HepG2 (cell line): ENCODE measurements at regions not wholly inside any gene's neighbourhood (a gene's known extent, or its start where the extent isn't known, plus 50 kb on each side); places are given as distances from the start of the nearest gene placed in this dataset.

ENCODE experiments used
- ATAC-seq: fragments of 200-7000 bp; cut with Tn5 transposase; 3 replicates; pipeline ENCODE4 v1.9.1; 2020; ENCODE audit warnings: mild to moderate bottlenecking, moderate library complexity
- BruUV-seq: library from RNA; stranded (reverse); fragments of 400-500 nt; replicated peaks from 2 replicates; lab custom pipeline; 2021; lab: Mats Ljungman, UMichigan
- CTCF ChIA-PET: fragments of 300-600 bp; formaldehyde crosslinking; extraction: SDS; loops from one replicate; lab custom pipeline; 2021; ENCODE audit warnings: low total read pairs, inconsistent platforms, low intra/inter-chr PET ratio; lab: Yijun Ruan, JAX
- POLR2A ChIA-PET: fragments of 350-600 bp; sonication (Branson Sonifier 250); formaldehyde crosslinking; loops from one replicate; lab custom pipeline; 2020; ENCODE audit warnings: antibody characterized with exemption, inconsistent platforms; lab: Yijun Ruan, JAX
- DNase-seq: peaks from one replicate; pipeline ENCODE4 v3.0.0-alpha.2; 2015; ENCODE audit warnings: low spot score
- FAIRE-seq: peaks from 3 replicates; lab custom pipeline; 2011; peaks lifted over from hg19 to GRCh38; lab: Jason Lieb, UNC
- H2AFZ ChIP-seq: one replicate; pipeline ENCODE4 v1.6.1; 2011; ENCODE audit warnings: low read length, inconsistent platforms
- H3K27ac ChIP-seq: fragments of 300-600 bp; 3 replicates; pipeline ENCODE4 v1.8.0; 2011; ENCODE audit warnings: mixed run types, mild to moderate bottlenecking, mixed read lengths, low read length, inconsistent platforms; ENCODE audit not compliant: insufficient read depth; ENCODE audit errors: extremely low read length
- H3K27me3 ChIP-seq, 2 experiments: fragments of 200-600 bp in 1 of 2; 2 replicates in 1 of 2; 3 replicates in 1 of 2; pipeline versions ENCODE4 v1.6.0 to v1.8.0; 2011; ENCODE audit warnings: low read length in 2 of 2, mild to moderate bottlenecking in 2 of 2, moderate library complexity in 2 of 2, inconsistent platforms in 1 of 2; ENCODE audit not compliant: insufficient read depth in 2 of 2, control insufficient read depth in 1 of 2
- H3K36me3 ChIP-seq, 2 experiments: fragments of 200-600 bp in 1 of 2; replicated peaks in 1 of 2; 2 replicates in 1 of 2; 3 replicates in 1 of 2; pipeline versions ENCODE4 v1.5.1 to v1.8.0; 2011; ENCODE audit warnings: low read length in 2 of 2, inconsistent platforms in 1 of 2; ENCODE audit not compliant: insufficient read depth in 2 of 2, control insufficient read depth in 1 of 2
- H3K4me1 ChIP-seq: 2 replicates; pipeline ENCODE4 v1.5.1; 2012; ENCODE audit warnings: low read length, inconsistent platforms; ENCODE audit not compliant: insufficient read depth
- H3K4me2 ChIP-seq: 2 replicates; pipeline ENCODE4 v1.6.0; 2011; ENCODE audit warnings: low read depth, low read length, inconsistent platforms
- H3K4me3 ChIP-seq, 3 experiments: fragments of 200-600 bp in 1 of 3; sonication (generic), shearing (Covaris generic) in 1 of 3; replicated peaks in 1 of 3; 2 replicates each; pipeline ENCODE4 v1.5.1; 2011 to 2016; ENCODE audit warnings: low read length in 3 of 3, inconsistent platforms in 2 of 3, low read depth in 2 of 3, mild to moderate bottlenecking in 2 of 3, control low read depth in 1 of 3, mixed read lengths in 1 of 3; ENCODE audit not compliant: insufficient read depth in 1 of 3
- H3K79me2 ChIP-seq: one replicate; pipeline ENCODE4 v1.6.1; 2011; ENCODE audit warnings: low read length, inconsistent platforms; ENCODE audit not compliant: insufficient read depth
- H3K9ac ChIP-seq: 2 replicates; pipeline ENCODE4 v1.6.0; 2011; ENCODE audit warnings: mild to moderate bottlenecking, low read depth, low read length, inconsistent platforms; ENCODE audit not compliant: insufficient read depth
- H3K9me3 ChIP-seq: 2 replicates; pipeline ENCODE4 v1.5.1; 2012; ENCODE audit warnings: mild to moderate bottlenecking, low read length
- H4K20me1 ChIP-seq: 2 replicates; pipeline ENCODE4 v1.6.0; 2011; ENCODE audit warnings: inconsistent platforms, mild to moderate bottlenecking, low read length, moderate library complexity; ENCODE audit not compliant: insufficient read depth
- DNMT3B ChIP-seq: conservative IDR thresholded peaks from 2 replicates; pipeline ENCODE4 v1.6.1; 2016; ENCODE audit warnings: missing biosample characterization, control low read depth
- ETS1 ChIP-seq: sonication (generic); formaldehyde crosslinking; IDR thresholded peaks from 2 replicates; pipeline ENCODE4 v1.4.0; 2020; ENCODE audit warnings: missing genetic modification reagents
- FOXK1 ChIP-seq: sonication (generic); formaldehyde crosslinking; IDR thresholded peaks from 2 replicates; pipeline ENCODE4 v1.4.0; 2020; ENCODE audit warnings: low read depth, missing genetic modification reagents, borderline replicate concordance
- JDP2 ChIP-seq: sonication (generic); formaldehyde crosslinking; IDR thresholded peaks from 2 replicates; pipeline ENCODE4 v1.8.1; 2022; ENCODE audit warnings: missing genetic modification reagents, borderline replicate concordance
- KAT7 ChIP-seq: IDR thresholded peaks from 2 replicates; pipeline ENCODE4 v1.6.1; 2018; ENCODE audit warnings: borderline replicate concordance, missing compliant biosample characterization
- KLF11 ChIP-seq: IDR thresholded peaks from 2 replicates; pipeline ENCODE4 v1.6.1; 2016; ENCODE audit warnings: missing compliant biosample characterization
- MIXL1 ChIP-seq: IDR thresholded peaks from 2 replicates; pipeline ENCODE4 v1.6.1; 2016
- NCOA5 ChIP-seq: sonication (generic); formaldehyde crosslinking; IDR thresholded peaks from 2 replicates; pipeline ENCODE4 v1.4.0; 2020; ENCODE audit warnings: missing genetic modification reagents
- NCOR1 ChIP-seq: fragments of 200-600 bp; sonication (generic); IDR thresholded peaks from 2 replicates; pipeline ENCODE4 v1.7.0; 2017; ENCODE audit warnings: antibody characterized with exemption, low read length, borderline replicate concordance
- NR2F1 ChIP-seq, 2 experiments: fragments of 450-650 bp in 1 of 2; formaldehyde crosslinking in 1 of 2; IDR thresholded peaks; 2 replicates each; pipeline versions ENCODE4 v1.5.0 to v1.6.1; 2016 to 2020; ENCODE audit warnings: mild to moderate bottlenecking in 1 of 2, missing compliant biosample characterization in 1 of 2, missing genetic modification reagents in 1 of 2, moderate library complexity in 1 of 2
- PRPF4 ChIP-seq: fragments of 200-400 bp; formaldehyde crosslinking; IDR thresholded peaks from 2 replicates; pipeline ENCODE4 v1.6.1; 2016; ENCODE audit warnings: low read length, low read depth; ENCODE audit not compliant: poor library complexity, severe bottlenecking
- SMAD1 ChIP-seq: sonication (generic); formaldehyde crosslinking; IDR thresholded peaks from 2 replicates; pipeline ENCODE4 v1.4.0; 2020; ENCODE audit warnings: missing genetic modification reagents, low read depth, mild to moderate bottlenecking, borderline replicate concordance
- SOX6 ChIP-seq, 2 experiments: fragments of 450-650 bp in 1 of 2; sonication (generic) in 1 of 2; formaldehyde crosslinking in 1 of 2; IDR thresholded peaks; 2 replicates each; pipeline versions ENCODE4 v1.4.0 to v1.6.1; 2017 to 2020; ENCODE audit warnings: antibody characterized with exemption in 1 of 2, mild to moderate bottlenecking in 1 of 2, missing genetic modification reagents in 1 of 2
- TBP ChIP-seq: sonication (generic); formaldehyde crosslinking; IDR thresholded peaks from 2 replicates; pipeline ENCODE4 v1.5.0; 2020; ENCODE audit warnings: missing genetic modification reagents
- TEAD3 ChIP-seq: optimal IDR thresholded peaks from 2 replicates; pipeline ENCODE3; 2016; ENCODE audit warnings: borderline replicate concordance
- ZBTB26 ChIP-seq: IDR thresholded peaks from 2 replicates; pipeline ENCODE4 v1.6.1; 2016; ENCODE audit warnings: missing compliant biosample characterization, missing genetic modification reagents, borderline replicate concordance
- ZIK1 ChIP-seq: sonication (generic); formaldehyde crosslinking; IDR thresholded peaks from 2 replicates; pipeline ENCODE4 v1.5.0; 2020; ENCODE audit warnings: mild to moderate bottlenecking, low read depth, missing genetic modification reagents, borderline replicate concordance
- ZNF12 ChIP-seq: sonication (generic); formaldehyde crosslinking; IDR thresholded peaks from 2 replicates; pipeline ENCODE4 v1.5.0; 2020; ENCODE audit warnings: missing genetic modification reagents
- ZNF383 ChIP-seq: sonication (generic); formaldehyde crosslinking; IDR thresholded peaks from 2 replicates; pipeline ENCODE4 v1.4.0; 2020; ENCODE audit warnings: missing genetic modification reagents, mild to moderate bottlenecking, borderline replicate concordance
- ZNF558 ChIP-seq: sonication (generic); formaldehyde crosslinking; IDR thresholded peaks from 2 replicates; pipeline ENCODE4 v1.9.0; 2022; ENCODE audit warnings: mild to moderate bottlenecking, missing genetic modification reagents, borderline replicate concordance
- WGBS: methylation state at CpG from one replicate; pipeline ENCODE4 v1.1.6; 2017; ENCODE audit warnings: low lambda C conversion rate; 5-methylcytosine and 5-hydroxymethylcytosine counted together
- in situ Hi-C: cut with HindIII; loops from 2 replicates; pipeline ENCODE4 v1.10.0; 2017; ENCODE audit warnings: low pct_unique_long_range_greater_than_20kb; ENCODE audit not compliant: extremely low pct_ligation_motif_present
- intact Hi-C: fragments of 100-400 bp; cut with micrococcal nuclease; formaldehyde crosslinking; loops from one replicate; pipeline ENCODE4 v1.10.0; 2022; ENCODE audit not compliant: unreplicated experiment

- no peaks in the 10 kb centered on the region for H3K27me3 ChIP-seq
- no peaks in the 10 kb centered on the region for H3K36me3 ChIP-seq
- ChIA-PET POLR2A (no interaction called here), CTCF (no interaction called here)
- in situ Hi-C loops (no loop called here), intact Hi-C loops (no loop called here)
- ATAC-seq, result no peak
- H4K20me1 ChIP-seq, result no peaks in the 10 kb centered on the region
- peak; percentile 10 for DNase-seq
- H3K9ac ChIP-seq, result no peak overlapping the region
- H2AFZ ChIP-seq, result no peak overlapping the region
- H3K4me3 ChIP-seq, result no peak overlapping the region
- H3K4me1 ChIP-seq, result peaks cover 16% of the 10 kb centered on the region
- no peaks in the 10 kb centered on the region for H3K9me3 ChIP-seq
- no peak for FAIRE-seq
- no peak overlapping the region for H3K4me2 ChIP-seq
- BruUV-seq, result no TSS peak
- WGBS, result 63% methylated on average over 2 of the region's 2 CpGs
- no peak overlapping the region for H3K27ac ChIP-seq
- TF ChIP-seq FOXK1 (CRISPR knock-in tag) (no peak), KLF11 (CRISPR knock-in tag) (no peak), JDP2 (CRISPR knock-in tag) (no peak), DNMT3B (CRISPR knock-in tag) (no peak), KAT7 (CRISPR knock-in tag) (no peak), ZBTB26 (CRISPR knock-in tag) (no peak), ZIK1 (CRISPR knock-in tag) (no peak), ZNF558 (CRISPR knock-in tag) (no peak), NR2F1 (CRISPR knock-in tag; IDR thresholded peaks at IDR 0.05) (no peak), ZNF12 (CRISPR knock-in tag) (no peak), TBP (CRISPR knock-in tag) (no peak), TEAD3 (CRISPR knock-in tag) (no peak), NCOA5 (CRISPR knock-in tag) (no peak), SOX6 (IDR thresholded peaks at IDR 0.05) (no peak), SOX6 (CRISPR knock-in tag; IDR thresholded peaks at IDR 0.05) (no peak), NCOR1 (no peak), SMAD1 (CRISPR knock-in tag) (no peak), PRPF4 (no peak), ETS1 (no peak), MIXL1 (CRISPR knock-in tag) (no peak), ZNF383 (CRISPR knock-in tag) (no peak)
- H3K79me2 ChIP-seq, result no peaks in the 10 kb centered on the region
These were observed 461.3 kb upstream of the RORB start for GRCh38 chr9:74035786-74036185.
